Epithelial cell of proximal tubule (primary cell): ENCODE measurements at regions not wholly inside any gene's neighbourhood (a gene's known extent, or its start where the extent isn't known, plus 50 kb on each side); places are given as distances from the start of the nearest gene placed in this dataset.

Experiments used
- DNase-seq: peaks from one replicate; pipeline ENCODE4 v3.0.0-alpha.2; 2011; ENCODE audit warnings: low read depth
- H3K4me3 ChIP-seq: 2 replicates; pipeline ENCODE4 v1.5.1; 2011; ENCODE audit warnings: low read depth, mild to moderate bottlenecking, low read length
- TF ChIP-seq, protein P1 (sequence below): conservative IDR thresholded peaks from 2 replicates; pipeline ENCODE4 v1.5.1; 2012; ENCODE audit warnings: low read depth, mild to moderate bottlenecking, low read length

DNA sequence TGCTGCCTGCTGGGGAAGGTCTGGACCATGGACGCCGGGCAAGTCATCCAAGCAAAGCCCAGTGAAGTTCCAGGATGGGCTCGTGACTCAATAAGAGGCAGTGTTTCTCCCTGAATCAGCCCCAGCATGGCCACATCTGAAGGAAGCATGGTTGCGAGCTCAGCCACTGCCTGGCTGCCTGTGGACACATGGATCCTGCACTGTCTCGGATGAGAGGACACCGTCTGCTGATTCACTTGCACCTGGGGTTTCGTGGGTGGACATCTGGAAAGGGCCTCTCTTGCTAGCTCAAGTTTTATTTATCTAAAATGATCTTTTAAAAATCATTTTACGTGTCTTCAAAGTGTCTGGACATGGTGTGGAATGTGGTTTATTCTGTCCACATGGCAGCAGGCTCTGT is 224.8 kb upstream of the FN1 start:
- no peak overlapping the region for H3K4me3 ChIP-seq
- peak; percentile 92 for DNase-seq
- TF ChIP-seq, protein P1, sequence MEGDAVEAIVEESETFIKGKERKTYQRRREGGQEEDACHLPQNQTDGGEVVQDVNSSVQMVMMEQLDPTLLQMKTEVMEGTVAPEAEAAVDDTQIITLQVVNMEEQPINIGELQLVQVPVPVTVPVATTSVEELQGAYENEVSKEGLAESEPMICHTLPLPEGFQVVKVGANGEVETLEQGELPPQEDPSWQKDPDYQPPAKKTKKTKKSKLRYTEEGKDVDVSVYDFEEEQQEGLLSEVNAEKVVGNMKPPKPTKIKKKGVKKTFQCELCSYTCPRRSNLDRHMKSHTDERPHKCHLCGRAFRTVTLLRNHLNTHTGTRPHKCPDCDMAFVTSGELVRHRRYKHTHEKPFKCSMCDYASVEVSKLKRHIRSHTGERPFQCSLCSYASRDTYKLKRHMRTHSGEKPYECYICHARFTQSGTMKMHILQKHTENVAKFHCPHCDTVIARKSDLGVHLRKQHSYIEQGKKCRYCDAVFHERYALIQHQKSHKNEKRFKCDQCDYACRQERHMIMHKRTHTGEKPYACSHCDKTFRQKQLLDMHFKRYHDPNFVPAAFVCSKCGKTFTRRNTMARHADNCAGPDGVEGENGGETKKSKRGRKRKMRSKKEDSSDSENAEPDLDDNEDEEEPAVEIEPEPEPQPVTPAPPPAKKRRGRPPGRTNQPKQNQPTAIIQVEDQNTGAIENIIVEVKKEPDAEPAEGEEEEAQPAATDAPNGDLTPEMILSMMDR, result no peak

DNA sequence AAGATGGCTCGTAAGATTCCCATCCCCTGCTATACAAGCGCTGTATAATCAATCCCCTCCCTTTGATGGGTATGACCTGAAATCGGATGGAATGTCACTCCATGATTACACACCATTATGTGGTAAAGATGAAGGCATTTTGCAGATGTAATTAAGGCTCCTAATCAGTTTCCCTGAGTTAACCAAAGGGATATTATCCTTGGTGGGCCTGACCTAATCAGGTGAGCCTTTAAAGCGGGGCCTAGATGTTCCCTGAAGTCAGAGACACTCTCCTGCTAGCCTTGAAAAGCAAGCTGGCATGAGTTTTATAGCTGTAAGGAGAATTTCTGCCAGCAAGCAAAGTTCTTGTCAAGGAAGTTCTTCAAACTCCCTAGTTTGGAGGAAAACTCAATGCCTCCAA is 223.8 kb upstream of the FN1 start:
- no peak for DNase-seq
- no peak overlapping the region for H3K4me3 ChIP-seq
- TF ChIP-seq, protein P1, result no peak

DNA sequence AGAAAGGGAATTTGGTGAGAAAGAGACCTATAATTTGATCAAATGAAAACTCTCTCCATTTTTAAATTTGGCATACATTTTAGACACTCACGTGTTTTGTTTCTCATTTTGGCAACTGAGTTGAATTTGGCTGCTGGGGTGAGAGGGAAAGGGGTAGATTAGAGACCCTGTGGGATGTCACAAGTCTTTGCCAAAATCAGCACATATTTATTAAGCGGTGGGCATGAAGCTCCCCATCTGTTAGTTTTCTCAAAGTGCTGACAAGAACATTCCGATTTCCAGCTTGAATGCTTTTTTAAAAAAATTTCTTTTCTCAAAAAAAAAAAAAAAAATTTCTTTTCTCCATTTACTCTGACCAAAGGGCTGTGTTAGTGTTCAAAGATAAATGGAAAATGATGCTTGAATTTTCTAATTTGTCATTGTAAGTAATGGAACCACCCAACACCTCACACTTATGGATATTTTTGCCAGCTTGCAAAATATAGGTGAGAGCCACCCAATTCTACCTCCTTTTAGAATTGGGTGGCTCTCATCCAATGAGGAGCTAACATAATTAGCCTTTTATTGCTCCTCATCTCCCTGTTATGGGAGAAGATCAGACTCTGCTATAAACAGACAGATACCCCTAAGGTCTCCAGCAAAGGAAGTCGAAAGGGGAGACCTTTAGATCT is 222.9 kb upstream of the FN1 start:
- H3K4me3 ChIP-seq, result no peak overlapping the region
- DNase-seq, result no peak
- TF ChIP-seq, protein P1, result no peak

DNA sequence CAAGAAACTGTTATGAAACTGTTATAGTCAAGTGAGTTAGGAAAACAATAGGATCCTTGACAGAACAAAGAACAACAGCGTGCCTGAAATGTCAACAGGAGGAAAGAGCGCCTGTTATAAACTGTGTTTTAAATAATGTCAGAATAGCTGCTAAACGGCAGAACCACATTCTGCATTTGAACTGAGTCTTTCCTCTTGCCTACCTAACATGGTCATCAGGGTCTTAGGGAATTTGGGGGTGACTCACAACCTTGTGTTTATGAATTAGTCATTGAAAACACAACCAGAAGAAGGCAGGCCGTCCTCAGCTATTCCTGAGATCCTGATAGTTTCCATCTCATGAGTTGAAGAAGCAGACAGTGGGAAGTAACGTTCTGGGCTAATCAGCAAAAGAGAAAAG is 222.0 kb upstream of the FN1 start:
- DNase-seq, result peak; percentile 77
- TF ChIP-seq, protein P1, result no peak

DNA sequence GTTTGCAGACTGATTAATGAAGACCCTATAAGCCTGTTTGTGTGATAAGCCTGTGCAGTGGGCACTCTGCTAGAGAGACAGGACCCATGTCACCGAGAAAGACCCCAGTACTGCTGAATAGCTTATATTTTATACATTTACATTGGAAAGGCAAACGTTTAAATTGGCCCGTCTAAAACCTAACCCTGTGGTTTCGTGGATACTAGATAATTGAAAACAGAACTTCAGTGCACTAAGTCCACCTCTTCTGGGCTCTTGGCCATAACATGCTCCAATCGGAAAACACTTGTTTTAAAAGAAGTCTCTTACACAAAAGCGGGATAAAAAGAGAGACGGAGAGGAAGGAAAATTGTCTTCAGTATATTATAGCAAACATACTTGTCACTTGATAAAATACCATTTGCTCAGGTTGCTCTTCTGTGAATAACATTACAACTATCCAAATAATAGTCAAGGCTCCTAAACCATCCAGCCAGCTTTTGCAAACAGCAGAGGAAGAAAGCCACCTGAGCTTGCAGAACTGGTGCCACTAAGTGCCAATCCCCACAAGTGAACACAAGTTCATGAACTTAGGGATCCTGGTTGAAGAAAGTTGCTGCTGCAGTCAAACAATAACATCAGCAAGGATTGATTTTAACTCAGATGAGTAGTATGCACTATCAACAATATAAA is 218.4 kb upstream of the FN1 start:
- no peak overlapping the region for H3K4me3 ChIP-seq
- no peak for DNase-seq
- TF ChIP-seq, protein P1, result no peak

More for the DNA sequence above, 222.0 kb upstream of the FN1 start:
- no peak overlapping the region for H3K4me3 ChIP-seq

DNA sequence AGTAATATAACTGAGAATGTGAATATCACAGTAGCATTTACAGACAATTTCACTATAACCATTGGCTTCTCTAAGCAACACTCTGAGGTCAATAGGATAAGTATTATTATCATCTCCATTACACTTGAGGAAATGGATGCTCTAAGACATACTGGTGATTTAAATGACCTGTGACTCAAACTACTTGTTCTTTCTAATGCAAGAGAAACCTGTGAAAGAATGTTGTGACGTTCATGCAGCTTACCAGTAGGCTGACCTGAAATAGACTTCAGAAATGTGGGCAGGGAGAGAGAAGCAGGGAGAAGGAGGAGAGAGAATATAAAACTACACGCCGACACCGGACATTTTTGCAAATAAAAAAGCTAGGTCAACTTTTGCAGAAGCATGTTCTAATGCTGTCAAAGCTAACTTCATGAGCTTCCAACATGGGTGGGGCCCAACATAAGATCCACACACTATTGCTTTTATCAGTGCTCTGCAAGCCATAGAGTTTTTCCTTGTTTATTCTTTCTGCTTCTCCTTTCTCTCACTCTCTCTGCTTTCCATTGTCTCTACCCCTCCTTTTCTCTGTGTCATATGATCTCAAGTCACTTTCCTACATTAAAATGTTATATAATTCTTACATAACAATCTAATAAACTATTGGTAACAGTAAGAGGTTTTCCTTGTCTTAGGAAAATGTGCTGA is 217.6 kb upstream of the FN1 start:
- H3K4me3 ChIP-seq, result no peak overlapping the region
- TF ChIP-seq, protein P1, result no peak
- no peak for DNase-seq
